ENCODE measurements at regions not wholly inside any gene's neighbourhood (a gene's known extent, or its start where the extent isn't known, plus 50 kb on each side); places are given as distances from the start of the nearest gene placed in this dataset.

GRCh38 chr20:24042646-24043045 lies 54.1 kb upstream of the GGTLC1 start:
- Mint-ChIP-seq H3K27ac (no peak overlapping the region), H3K36me3 (no peaks in the 10 kb centered on the region)
- WGBS (ENCODE audit: insufficient coverage): 100% methylated on average over 2 of the region's 3 CpGs

GRCh38 chr20:24040896-24041459 lies 52.4 kb upstream of the GGTLC1 start:
- no peaks in the 10 kb centered on the region for H4K20me1 ChIP-seq (ENCODE audit: insufficient read depth, low read length)
- no peaks in the 10 kb centered on the region for H3K9me3 ChIP-seq (replicated peaks in 1 of 2; ENCODE audit: control insufficient read depth in 1 of 2, insufficient read depth in 1 of 2, low read length in 2 of 2)
- H3K27ac ChIP-seq (ENCODE audit: low read depth in 1 of 2, low read length in 2 of 2): no peak overlapping the region
- intact Hi-C loops (cut with micrococcal nuclease): no loop called here
- H3K36me3 Mint-ChIP-seq: no peaks in the 10 kb centered on the region
- no peaks in the 10 kb centered on the region for H3K4me1 ChIP-seq (ENCODE audit: control insufficient read depth in 1 of 2, insufficient read depth in 2 of 2, low read length in 2 of 2)
- H3K27ac Mint-ChIP-seq: no peak overlapping the region
- no peak for DNase-seq
- H3K36me3 ChIP-seq (replicated peaks in 1 of 2; ENCODE audit: control insufficient read depth in 1 of 2, insufficient read depth in 2 of 2, low read length in 2 of 2): no peaks in the 10 kb centered on the region
- no CpG with 5 or more reads among the region's 1 CpG for WGBS (ENCODE audit: insufficient coverage)
- no peaks in the 10 kb centered on the region for H3K79me2 ChIP-seq (ENCODE audit: insufficient read depth, low read length)
- no peak overlapping the region for H3K4me2 ChIP-seq (replicated peaks; ENCODE audit: extremely low read depth, low read length, poor library complexity, severe bottlenecking)
- no peaks in the 10 kb centered on the region for H3K4me1 Mint-ChIP-seq
- no peak overlapping the region for H3K9ac ChIP-seq (ENCODE audit: insufficient read depth, low read length, poor library complexity, severe bottlenecking)
- no peak overlapping the region for H3K4me3 ChIP-seq (replicated peaks in 1 of 3; ENCODE audit: low read depth in 2 of 3, low read length in 3 of 3)
- TF ChIP-seq CTCF (IDR thresholded peaks at IDR 0.05): no peak
- no peak overlapping the region for H3K4me3 Mint-ChIP-seq
- no peaks in the 10 kb centered on the region for H3K27me3 ChIP-seq (ENCODE audit: control insufficient read depth in 2 of 2, insufficient read depth in 2 of 2, low read length in 2 of 2)
- H3K9me3 Mint-ChIP-seq: peaks cover 0 to 3% (median 0%) of the 10 kb centered on the region in 7 donors
- peaks cover 0 to 7% (median 0%) of the 10 kb centered on the region in 3 donors for H3K27me3 Mint-ChIP-seq (ENCODE audit: low read depth in 3 of 3)
- H2AFZ ChIP-seq (ENCODE audit: insufficient read depth, low read depth, low read length, poor library complexity, severe bottlenecking): no peak overlapping the region

More at GRCh38 chr20:24042646-24043045, 54.1 kb upstream of the GGTLC1 start:
- Histone ChIP-seq H3K27ac (ENCODE audit: low read depth in 1 of 2, low read length in 2 of 2) (no peak overlapping the region), H3K4me3 (replicated peaks in 1 of 3; ENCODE audit: low read depth in 2 of 3, low read length in 3 of 3) (no peak overlapping the region), H4K20me1 (ENCODE audit: insufficient read depth, low read length) (no peaks in the 10 kb centered on the region), H3K4me2 (replicated peaks; ENCODE audit: extremely low read depth, low read length, poor library complexity, severe bottlenecking) (no peak overlapping the region), H2AFZ (ENCODE audit: insufficient read depth, low read depth, low read length, poor library complexity, severe bottlenecking) (no peak overlapping the region), H3K36me3 (replicated peaks in 1 of 2; ENCODE audit: control insufficient read depth in 1 of 2, insufficient read depth in 2 of 2, low read length in 2 of 2) (no peaks in the 10 kb centered on the region), H3K27me3 (ENCODE audit: control insufficient read depth in 2 of 2, insufficient read depth in 2 of 2, low read length in 2 of 2) (no peaks in the 10 kb centered on the region), H3K79me2 (ENCODE audit: insufficient read depth, low read length) (no peaks in the 10 kb centered on the region), H3K9me3 (replicated peaks in 1 of 2; ENCODE audit: control insufficient read depth in 1 of 2, insufficient read depth in 1 of 2, low read length in 2 of 2) (no peaks in the 10 kb centered on the region), H3K4me1 (ENCODE audit: control insufficient read depth in 1 of 2, insufficient read depth in 2 of 2, low read length in 2 of 2) (no peaks in the 10 kb centered on the region), H3K9ac (ENCODE audit: insufficient read depth, low read length, poor library complexity, severe bottlenecking) (no peak overlapping the region)
- DNase-seq: no peak
- intact Hi-C loops (cut with micrococcal nuclease): no loop called here
- Mint-ChIP-seq H3K9me3 (peaks cover 0 to 3% (median 0%) of the 10 kb centered on the region in 7 donors), H3K4me3 (no peak overlapping the region), H3K4me1 (no peaks in the 10 kb centered on the region), H3K27me3 (ENCODE audit: low read depth in 3 of 3) (peaks cover 0 to 7% (median 0%) of the 10 kb centered on the region in 3 donors)
- TF ChIP-seq CTCF (IDR thresholded peaks at IDR 0.05): no peak

Measured in CD14-positive monocyte (primary cell).